ENCODE measurements at regions not wholly inside any gene's neighbourhood (a gene's known extent, or its start where the extent isn't known, plus 50 kb on each side); places are given as distances from the start of the nearest gene placed in this dataset.
"Not testable (repeated sequence)": the region's sequence is repeated elsewhere in the genome, so short reads cannot be mapped to it uniquely, and the experiment has no call there.

DNA sequence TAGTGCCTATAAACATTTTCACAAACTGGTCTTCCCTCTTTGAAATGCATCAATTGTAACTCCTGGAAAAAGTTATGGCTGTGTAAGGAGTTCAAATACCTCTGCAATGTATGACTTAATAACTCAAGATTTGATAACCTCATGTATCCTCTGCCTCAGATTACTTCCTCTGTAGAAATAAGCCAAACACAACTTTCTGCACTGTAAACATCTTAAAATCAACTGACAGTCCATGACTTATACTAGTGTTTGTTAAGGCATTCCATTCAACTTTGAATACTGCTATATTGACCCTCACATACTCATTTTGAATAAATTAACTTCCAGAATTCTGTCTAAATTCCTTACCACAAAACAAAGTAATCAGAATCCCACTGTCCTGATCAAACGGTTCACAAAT is 256.2 kb upstream of the POU5F2 start:
- DNase-seq (ENCODE audit: extremely low read depth, insufficient read length) = no peak
- Histone ChIP-seq H3K4me3 (replicated peaks; ENCODE audit: low read depth, low read length) (no peak overlapping the region), H3K36me3 (ENCODE audit: control insufficient read depth, insufficient read depth, low read length) (no peaks in the 10 kb centered on the region), H3K27me3 (replicated peaks; ENCODE audit: control insufficient read depth, insufficient read depth, low read length) (no peaks in the 10 kb centered on the region)
- TF ChIP-seq, protein P1, sequence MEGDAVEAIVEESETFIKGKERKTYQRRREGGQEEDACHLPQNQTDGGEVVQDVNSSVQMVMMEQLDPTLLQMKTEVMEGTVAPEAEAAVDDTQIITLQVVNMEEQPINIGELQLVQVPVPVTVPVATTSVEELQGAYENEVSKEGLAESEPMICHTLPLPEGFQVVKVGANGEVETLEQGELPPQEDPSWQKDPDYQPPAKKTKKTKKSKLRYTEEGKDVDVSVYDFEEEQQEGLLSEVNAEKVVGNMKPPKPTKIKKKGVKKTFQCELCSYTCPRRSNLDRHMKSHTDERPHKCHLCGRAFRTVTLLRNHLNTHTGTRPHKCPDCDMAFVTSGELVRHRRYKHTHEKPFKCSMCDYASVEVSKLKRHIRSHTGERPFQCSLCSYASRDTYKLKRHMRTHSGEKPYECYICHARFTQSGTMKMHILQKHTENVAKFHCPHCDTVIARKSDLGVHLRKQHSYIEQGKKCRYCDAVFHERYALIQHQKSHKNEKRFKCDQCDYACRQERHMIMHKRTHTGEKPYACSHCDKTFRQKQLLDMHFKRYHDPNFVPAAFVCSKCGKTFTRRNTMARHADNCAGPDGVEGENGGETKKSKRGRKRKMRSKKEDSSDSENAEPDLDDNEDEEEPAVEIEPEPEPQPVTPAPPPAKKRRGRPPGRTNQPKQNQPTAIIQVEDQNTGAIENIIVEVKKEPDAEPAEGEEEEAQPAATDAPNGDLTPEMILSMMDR (IDR thresholded peaks at IDR 0.05; ENCODE audit: insufficient read depth, low read length, poor library complexity, severe bottlenecking) = no peak

DNA sequence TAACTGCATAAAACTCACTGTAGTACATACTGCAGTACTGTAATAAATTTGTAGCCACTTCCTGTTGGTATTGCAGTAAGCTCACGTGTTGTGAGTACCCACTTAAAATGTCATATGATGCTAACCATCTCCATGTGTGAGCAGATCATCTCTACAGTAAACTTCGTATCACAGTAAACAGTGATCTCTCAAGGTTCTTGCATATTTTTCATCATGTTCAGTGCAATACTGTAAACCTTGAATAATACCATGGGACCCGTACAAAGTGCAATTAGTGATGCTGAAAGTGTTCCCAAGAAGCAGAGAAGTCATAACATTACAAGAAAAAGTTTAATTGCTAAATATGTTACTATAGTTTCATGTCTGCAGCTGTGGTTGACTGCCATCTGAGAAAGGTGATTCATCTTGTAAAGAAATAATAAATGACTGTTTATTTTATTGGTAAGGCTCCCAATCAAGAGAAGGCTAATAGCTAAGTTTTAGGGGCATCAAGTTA is 253.8 kb upstream of the POU5F2 start:
- no peak overlapping the region for H3K4me3 ChIP-seq (replicated peaks; ENCODE audit: low read depth, low read length)
- H3K27me3 ChIP-seq (replicated peaks; ENCODE audit: control insufficient read depth, insufficient read depth, low read length) = no peaks in the 10 kb centered on the region
- DNase-seq (ENCODE audit: extremely low read depth, insufficient read length) = peak; percentile 23
- TF ChIP-seq, protein P1 (IDR thresholded peaks at IDR 0.05; ENCODE audit: insufficient read depth, low read length, poor library complexity, severe bottlenecking) = no peak
- no peaks in the 10 kb centered on the region for H3K36me3 ChIP-seq (ENCODE audit: control insufficient read depth, insufficient read depth, low read length)

DNA sequence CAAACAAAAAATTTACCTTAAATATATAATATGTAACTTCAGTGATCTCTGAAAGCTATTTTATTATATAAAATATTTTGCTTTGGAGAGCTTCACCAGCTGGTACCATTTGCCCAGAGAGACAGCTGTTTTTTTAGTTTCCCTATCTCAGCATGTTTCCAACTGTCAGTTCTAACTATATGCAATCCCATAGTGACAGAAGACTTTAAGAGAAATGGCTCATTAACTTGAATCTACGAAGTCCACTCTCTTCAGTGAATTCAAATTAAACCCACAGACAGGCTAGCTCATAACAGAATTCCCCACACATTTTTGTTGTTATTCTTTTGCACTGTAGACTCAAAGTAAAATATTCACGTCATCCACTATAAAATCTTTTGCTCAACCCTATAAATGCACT is 251.8 kb upstream of the POU5F2 start:
- DNase-seq (ENCODE audit: extremely low read depth, insufficient read length) = no peak
- TF ChIP-seq, protein P1 (IDR thresholded peaks at IDR 0.05; ENCODE audit: insufficient read depth, low read length, poor library complexity, severe bottlenecking) = no peak
- no peaks in the 10 kb centered on the region for H3K27me3 ChIP-seq (replicated peaks; ENCODE audit: control insufficient read depth, insufficient read depth, low read length)
- no peaks in the 10 kb centered on the region for H3K36me3 ChIP-seq (ENCODE audit: control insufficient read depth, insufficient read depth, low read length)
- no peak overlapping the region for H3K4me3 ChIP-seq (replicated peaks; ENCODE audit: low read depth, low read length)

DNA sequence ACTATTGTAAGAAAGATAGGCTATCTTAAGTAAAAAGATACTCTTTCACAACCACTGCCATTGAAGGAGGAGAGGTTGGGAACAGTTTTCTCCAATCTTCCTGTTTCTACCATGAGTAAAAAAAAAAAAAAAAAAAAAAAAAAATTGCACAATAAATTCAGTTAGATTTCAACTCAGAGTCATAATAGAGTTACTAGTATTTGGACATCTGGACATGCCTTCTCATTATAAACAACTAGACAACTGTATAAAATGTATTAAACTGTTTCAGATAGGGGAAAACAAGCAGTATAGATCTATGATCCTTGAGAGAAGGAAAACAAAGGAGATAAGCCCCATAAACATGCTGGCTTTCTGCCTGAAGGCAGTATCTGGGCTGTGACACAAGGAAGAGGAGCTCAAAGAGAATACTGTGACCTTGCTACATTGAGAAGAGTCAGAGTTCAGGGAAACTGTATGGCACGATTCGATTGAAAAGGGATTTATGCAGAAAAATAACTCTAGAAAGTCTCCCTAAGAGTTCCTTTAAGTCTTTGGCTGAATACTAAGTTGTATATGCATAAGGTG is 249.2 kb upstream of the POU5F2 start:
- DNase-seq (ENCODE audit: extremely low read depth, insufficient read length) = no peak

DNA sequence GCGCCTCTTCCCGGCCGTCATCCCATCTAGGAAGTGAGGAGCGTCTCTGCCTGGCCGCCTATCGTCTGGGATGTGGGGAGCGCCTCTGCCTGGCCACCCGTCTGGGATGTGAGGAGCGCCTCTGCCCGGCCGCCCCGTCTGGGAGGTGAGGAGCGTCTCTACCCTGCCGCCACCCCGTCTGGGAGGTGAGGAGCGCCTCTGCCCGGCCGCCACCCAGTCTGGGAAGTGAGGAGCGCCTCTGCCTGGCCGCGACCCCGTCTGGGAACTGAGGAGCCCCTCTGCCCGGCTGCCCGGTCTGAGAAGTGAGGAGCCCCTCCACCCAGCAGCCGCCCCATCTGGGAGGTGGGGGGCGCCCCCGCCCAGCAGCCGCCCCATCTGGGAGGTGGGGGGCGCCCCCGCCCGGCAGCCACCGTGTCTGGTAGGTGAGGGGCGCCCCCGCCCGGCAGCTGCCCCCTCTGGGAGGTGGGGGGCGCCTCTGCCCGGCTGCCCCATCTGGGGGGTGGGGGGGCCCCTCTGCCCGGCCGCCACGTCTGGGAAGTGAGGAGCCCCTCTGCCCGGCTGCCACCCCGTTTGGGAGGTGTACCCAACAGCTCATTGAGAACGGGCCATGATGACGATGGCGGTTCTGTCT is 244.7 kb upstream of the POU5F2 start:
- H3K4me3 ChIP-seq (replicated peaks; ENCODE audit: low read depth, low read length); H3K27me3 ChIP-seq (replicated peaks; ENCODE audit: control insufficient read depth, insufficient read depth, low read length); H3K36me3 ChIP-seq (ENCODE audit: control insufficient read depth, insufficient read depth, low read length); DNase-seq (ENCODE audit: extremely low read depth, insufficient read length): not testable (repeated sequence)

More for the DNA sequence above, 249.2 kb upstream of the POU5F2 start:
- TF ChIP-seq, protein P1 (IDR thresholded peaks at IDR 0.05; ENCODE audit: insufficient read depth, low read length, poor library complexity, severe bottlenecking) = no peak
- Histone ChIP-seq H3K36me3 (ENCODE audit: control insufficient read depth, insufficient read depth, low read length) (no peaks in the 10 kb centered on the region), H3K4me3 (replicated peaks; ENCODE audit: low read depth, low read length) (no peak overlapping the region), H3K27me3 (replicated peaks; ENCODE audit: control insufficient read depth, insufficient read depth, low read length) (no peaks in the 10 kb centered on the region)

DNA sequence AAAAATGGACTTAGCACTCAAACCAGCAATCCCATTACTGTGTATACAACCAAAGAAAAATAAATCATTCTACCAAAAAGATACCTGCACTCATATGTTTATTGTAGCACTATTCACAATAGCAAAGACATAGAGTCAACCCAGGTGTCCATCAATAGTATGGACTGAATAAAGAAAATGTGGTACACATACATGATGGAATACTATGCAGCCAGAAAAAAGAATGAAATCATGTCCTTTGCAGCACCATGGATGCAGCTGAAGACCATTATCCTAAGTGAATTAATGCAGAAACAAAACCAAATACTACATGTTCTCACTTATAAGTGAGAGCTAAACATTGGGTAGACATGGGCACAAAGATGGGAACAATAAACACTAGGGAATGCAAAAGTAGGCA is 236.8 kb upstream of the POU5F2 start:
- Histone ChIP-seq H3K36me3 (ENCODE audit: control insufficient read depth, insufficient read depth, low read length) (no peaks in the 10 kb centered on the region), H3K27me3 (replicated peaks; ENCODE audit: control insufficient read depth, insufficient read depth, low read length) (no peaks in the 10 kb centered on the region), H3K4me3 (replicated peaks; ENCODE audit: low read depth, low read length) (no peak overlapping the region)
- no peak for DNase-seq (ENCODE audit: extremely low read depth, insufficient read length)
- TF ChIP-seq, protein P1 (IDR thresholded peaks at IDR 0.05; ENCODE audit: insufficient read depth, low read length, poor library complexity, severe bottlenecking) = no peak
